ENCODE measurements at regions not wholly inside any gene's neighbourhood (a gene's known extent, or its start where the extent isn't known, plus 50 kb on each side); places are given as distances from the start of the nearest gene placed in this dataset.

DNA sequence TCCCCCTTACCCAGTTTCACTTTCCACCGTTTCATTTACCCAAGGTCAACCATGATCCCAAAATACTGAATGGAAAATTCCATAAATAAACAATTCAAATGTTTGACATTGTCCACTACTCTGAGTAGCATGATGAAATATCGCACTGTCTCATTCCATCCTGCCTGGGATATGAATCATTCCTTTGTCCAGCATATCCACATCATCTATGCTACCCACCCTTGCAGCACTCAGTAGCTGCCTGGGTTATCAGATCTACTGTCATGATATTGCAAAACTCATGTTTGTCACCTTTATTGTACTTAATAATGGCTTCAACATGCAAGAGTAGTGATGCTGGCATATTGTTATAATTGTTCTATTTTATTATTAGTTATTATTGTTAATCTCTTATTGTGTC is 263.9 kb upstream of the NBEA start:
- H2AFZ ChIP-seq (ENCODE audit: low read length): no peak overlapping the region
- H4K20me1 ChIP-seq (ENCODE audit: insufficient read depth, low read length): no peaks in the 10 kb centered on the region
- H3K27me3 ChIP-seq (ENCODE audit: insufficient read depth, low read length): no peaks in the 10 kb centered on the region
- H3K79me2 ChIP-seq (ENCODE audit: insufficient read depth, low read length): no peaks in the 10 kb centered on the region
- no peaks in the 10 kb centered on the region for H3K9me3 ChIP-seq (ENCODE audit: low read depth, low read length)
- H3K27ac ChIP-seq (ENCODE audit: low read depth, low read length): no peak overlapping the region
- no peaks in the 10 kb centered on the region for H3K36me3 ChIP-seq (ENCODE audit: insufficient read depth, low read length)
- TF ChIP-seq, protein P1, sequence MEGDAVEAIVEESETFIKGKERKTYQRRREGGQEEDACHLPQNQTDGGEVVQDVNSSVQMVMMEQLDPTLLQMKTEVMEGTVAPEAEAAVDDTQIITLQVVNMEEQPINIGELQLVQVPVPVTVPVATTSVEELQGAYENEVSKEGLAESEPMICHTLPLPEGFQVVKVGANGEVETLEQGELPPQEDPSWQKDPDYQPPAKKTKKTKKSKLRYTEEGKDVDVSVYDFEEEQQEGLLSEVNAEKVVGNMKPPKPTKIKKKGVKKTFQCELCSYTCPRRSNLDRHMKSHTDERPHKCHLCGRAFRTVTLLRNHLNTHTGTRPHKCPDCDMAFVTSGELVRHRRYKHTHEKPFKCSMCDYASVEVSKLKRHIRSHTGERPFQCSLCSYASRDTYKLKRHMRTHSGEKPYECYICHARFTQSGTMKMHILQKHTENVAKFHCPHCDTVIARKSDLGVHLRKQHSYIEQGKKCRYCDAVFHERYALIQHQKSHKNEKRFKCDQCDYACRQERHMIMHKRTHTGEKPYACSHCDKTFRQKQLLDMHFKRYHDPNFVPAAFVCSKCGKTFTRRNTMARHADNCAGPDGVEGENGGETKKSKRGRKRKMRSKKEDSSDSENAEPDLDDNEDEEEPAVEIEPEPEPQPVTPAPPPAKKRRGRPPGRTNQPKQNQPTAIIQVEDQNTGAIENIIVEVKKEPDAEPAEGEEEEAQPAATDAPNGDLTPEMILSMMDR (IDR thresholded peaks at IDR 0.05; ENCODE audit: extremely low read depth, low read depth, low read length): no peak
- no peaks in the 10 kb centered on the region for H3K4me1 ChIP-seq (ENCODE audit: insufficient read depth, low read length)
- DNase-seq (ENCODE audit: insufficient read length, low spot score, missing footprints): no peak
- no peak overlapping the region for H3K4me3 ChIP-seq (ENCODE audit: insufficient read depth, low read length)
- H3K4me2 ChIP-seq (ENCODE audit: insufficient read depth, low read length): no peak overlapping the region

DNA sequence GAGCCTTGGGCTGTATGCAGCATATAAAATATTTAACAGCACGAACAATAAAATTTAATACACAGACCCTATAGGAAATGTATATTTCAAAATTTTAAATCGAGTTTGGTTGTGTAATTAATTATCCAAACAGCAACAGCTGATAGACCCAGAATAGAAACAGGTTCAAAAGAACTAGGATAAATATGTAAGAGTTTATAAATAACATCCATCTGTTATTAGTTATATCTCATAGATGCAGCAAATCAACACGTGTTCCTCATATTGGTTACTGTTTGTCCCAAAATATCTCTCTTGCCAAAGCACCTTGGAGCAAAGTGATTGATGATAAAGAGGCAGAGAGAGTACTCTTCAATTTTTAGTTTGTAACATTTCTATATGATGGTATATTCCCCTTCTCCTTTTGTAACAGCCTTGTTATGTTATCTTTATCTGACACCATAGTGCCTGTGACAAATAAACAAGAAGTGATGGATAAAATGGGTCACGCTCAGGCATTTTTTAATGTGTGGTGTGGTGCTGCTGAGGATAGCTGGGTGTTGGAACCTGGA is 260.6 kb upstream of the NBEA start:
- Histone ChIP-seq H4K20me1 (ENCODE audit: insufficient read depth, low read length) (no peaks in the 10 kb centered on the region), H3K79me2 (ENCODE audit: insufficient read depth, low read length) (no peaks in the 10 kb centered on the region), H3K27ac (ENCODE audit: low read depth, low read length) (no peak overlapping the region), H3K4me3 (ENCODE audit: insufficient read depth, low read length) (no peak overlapping the region), H3K9me3 (ENCODE audit: low read depth, low read length) (no peaks in the 10 kb centered on the region), H3K4me2 (ENCODE audit: insufficient read depth, low read length) (no peak overlapping the region), H3K4me1 (ENCODE audit: insufficient read depth, low read length) (no peaks in the 10 kb centered on the region), H3K27me3 (ENCODE audit: insufficient read depth, low read length) (no peaks in the 10 kb centered on the region), H3K36me3 (ENCODE audit: insufficient read depth, low read length) (no peaks in the 10 kb centered on the region), H2AFZ (ENCODE audit: low read length) (no peak overlapping the region)
- no peak for DNase-seq (ENCODE audit: insufficient read length, low spot score, missing footprints)
- TF ChIP-seq, protein P1 (IDR thresholded peaks at IDR 0.05; ENCODE audit: extremely low read depth, low read depth, low read length): no peak

DNA sequence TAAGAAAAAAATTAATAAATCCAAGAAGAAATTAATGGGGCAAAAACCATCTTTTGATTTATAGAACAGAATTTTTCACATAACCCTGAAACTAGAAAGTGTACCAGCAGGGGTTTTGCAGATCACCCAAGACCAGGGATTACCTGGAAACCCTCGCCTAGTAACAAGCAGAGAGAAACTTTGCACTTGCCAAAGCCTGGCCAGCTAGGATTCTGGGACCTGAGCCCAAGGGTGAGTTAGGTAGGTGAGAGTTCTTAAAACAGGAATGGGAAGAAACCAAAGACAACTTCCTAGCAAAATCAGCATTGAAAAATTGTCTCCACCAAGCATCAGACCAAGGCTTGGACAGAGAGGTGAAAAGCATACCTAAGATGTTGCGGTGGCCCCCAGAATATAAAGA is 247.0 kb upstream of the NBEA start:
- Histone ChIP-seq H2AFZ (ENCODE audit: low read length) (no peak overlapping the region), H3K4me2 (ENCODE audit: insufficient read depth, low read length) (no peak overlapping the region), H3K27me3 (ENCODE audit: insufficient read depth, low read length) (no peaks in the 10 kb centered on the region), H4K20me1 (ENCODE audit: insufficient read depth, low read length) (no peaks in the 10 kb centered on the region), H3K9me3 (ENCODE audit: low read depth, low read length) (no peaks in the 10 kb centered on the region), H3K27ac (ENCODE audit: low read depth, low read length) (no peak overlapping the region), H3K79me2 (ENCODE audit: insufficient read depth, low read length) (no peaks in the 10 kb centered on the region), H3K4me3 (ENCODE audit: insufficient read depth, low read length) (no peak overlapping the region), H3K36me3 (ENCODE audit: insufficient read depth, low read length) (no peaks in the 10 kb centered on the region), H3K4me1 (ENCODE audit: insufficient read depth, low read length) (no peaks in the 10 kb centered on the region)
- no peak for DNase-seq (ENCODE audit: insufficient read length, low spot score, missing footprints)
- TF ChIP-seq, protein P1 (IDR thresholded peaks at IDR 0.05; ENCODE audit: extremely low read depth, low read depth, low read length): no peak

DNA sequence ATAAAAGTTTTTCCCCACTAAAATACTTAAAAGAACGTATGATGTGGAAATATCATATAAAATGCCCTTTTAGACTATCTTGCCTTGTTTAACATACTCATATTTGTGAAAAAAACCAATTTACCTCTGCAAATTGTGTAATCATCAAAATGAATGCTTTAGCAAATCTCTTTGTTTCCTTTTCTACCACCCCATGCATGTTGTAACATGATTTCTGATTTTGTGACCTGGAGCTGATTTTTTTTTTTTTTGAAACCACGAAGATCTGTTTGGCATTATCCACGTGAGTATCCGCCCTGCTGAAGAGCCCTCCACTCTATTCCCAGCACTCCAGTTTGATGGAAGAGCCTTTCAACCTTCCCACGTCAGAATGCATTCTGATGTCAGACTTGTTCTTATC is 245.8 kb upstream of the NBEA start:
- Histone ChIP-seq H4K20me1 (ENCODE audit: insufficient read depth, low read length) (no peaks in the 10 kb centered on the region), H3K27ac (ENCODE audit: low read depth, low read length) (no peak overlapping the region), H3K27me3 (ENCODE audit: insufficient read depth, low read length) (no peaks in the 10 kb centered on the region), H3K9me3 (ENCODE audit: low read depth, low read length) (no peaks in the 10 kb centered on the region), H3K4me3 (ENCODE audit: insufficient read depth, low read length) (no peak overlapping the region), H2AFZ (ENCODE audit: low read length) (no peak overlapping the region), H3K36me3 (ENCODE audit: insufficient read depth, low read length) (no peaks in the 10 kb centered on the region), H3K4me1 (ENCODE audit: insufficient read depth, low read length) (no peaks in the 10 kb centered on the region), H3K79me2 (ENCODE audit: insufficient read depth, low read length) (no peaks in the 10 kb centered on the region), H3K4me2 (ENCODE audit: insufficient read depth, low read length) (no peak overlapping the region)
- DNase-seq (ENCODE audit: insufficient read length, low spot score, missing footprints): no peak
- TF ChIP-seq, protein P1 (IDR thresholded peaks at IDR 0.05; ENCODE audit: extremely low read depth, low read depth, low read length): no peak
